ENCODE measurements at regions not wholly inside any gene's neighbourhood (a gene's known extent, or its start where the extent isn't known, plus 50 kb on each side); places are given as distances from the start of the nearest gene placed in this dataset.
A peak's percentile ranks its signal among the peaks of the same experiment; 100 is the strongest.

DNA sequence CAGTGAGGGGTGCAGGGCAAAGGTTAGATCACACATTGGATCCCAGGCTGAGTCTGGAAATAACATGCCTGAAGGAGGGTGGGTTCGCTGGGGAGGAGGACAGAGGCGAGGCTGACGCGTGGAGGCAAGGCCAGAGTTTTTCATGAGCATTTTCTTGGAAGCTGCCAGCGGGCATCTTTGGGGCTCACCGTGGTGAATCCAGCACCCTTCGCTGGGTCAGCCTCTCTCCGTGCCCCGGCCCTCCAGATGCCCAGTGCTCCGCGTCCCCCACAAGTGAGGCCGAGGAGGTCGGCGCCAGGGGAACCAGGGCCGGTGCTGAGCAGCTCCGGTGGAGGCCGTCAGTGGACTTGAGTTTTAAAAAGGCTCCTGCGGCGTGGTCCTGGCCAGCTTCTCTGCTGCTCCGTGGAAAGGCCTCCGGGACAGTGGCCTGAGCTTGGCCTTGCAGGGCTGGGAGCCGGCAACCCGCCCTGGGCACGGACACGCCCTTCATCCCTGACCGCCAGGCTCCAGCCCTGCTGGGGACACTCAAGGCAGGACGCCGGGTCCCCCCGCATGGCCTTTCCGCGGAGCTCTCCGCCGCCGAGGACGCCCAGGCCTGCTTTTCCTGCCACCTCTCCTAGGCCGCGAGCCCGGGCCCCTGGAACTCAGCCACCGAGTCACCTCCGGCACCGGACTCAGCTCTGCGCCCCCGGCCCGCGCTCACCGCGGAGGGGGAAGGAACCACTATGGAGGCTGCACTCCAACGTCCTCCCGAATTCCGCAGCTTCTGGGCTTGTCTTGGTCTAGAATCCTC lies 114.3 kb downstream of the THBS2 start:
- no peak overlapping the region for H3K4me3 ChIP-seq (ENCODE audit: low read depth, low read length)
- DNase-seq (ENCODE audit: low read depth), result no peak
- TF ChIP-seq, protein P1, sequence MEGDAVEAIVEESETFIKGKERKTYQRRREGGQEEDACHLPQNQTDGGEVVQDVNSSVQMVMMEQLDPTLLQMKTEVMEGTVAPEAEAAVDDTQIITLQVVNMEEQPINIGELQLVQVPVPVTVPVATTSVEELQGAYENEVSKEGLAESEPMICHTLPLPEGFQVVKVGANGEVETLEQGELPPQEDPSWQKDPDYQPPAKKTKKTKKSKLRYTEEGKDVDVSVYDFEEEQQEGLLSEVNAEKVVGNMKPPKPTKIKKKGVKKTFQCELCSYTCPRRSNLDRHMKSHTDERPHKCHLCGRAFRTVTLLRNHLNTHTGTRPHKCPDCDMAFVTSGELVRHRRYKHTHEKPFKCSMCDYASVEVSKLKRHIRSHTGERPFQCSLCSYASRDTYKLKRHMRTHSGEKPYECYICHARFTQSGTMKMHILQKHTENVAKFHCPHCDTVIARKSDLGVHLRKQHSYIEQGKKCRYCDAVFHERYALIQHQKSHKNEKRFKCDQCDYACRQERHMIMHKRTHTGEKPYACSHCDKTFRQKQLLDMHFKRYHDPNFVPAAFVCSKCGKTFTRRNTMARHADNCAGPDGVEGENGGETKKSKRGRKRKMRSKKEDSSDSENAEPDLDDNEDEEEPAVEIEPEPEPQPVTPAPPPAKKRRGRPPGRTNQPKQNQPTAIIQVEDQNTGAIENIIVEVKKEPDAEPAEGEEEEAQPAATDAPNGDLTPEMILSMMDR (IDR thresholded peaks at IDR 0.05; ENCODE audit: control insufficient read depth, extremely low read depth, insufficient read depth), result no peak

DNA sequence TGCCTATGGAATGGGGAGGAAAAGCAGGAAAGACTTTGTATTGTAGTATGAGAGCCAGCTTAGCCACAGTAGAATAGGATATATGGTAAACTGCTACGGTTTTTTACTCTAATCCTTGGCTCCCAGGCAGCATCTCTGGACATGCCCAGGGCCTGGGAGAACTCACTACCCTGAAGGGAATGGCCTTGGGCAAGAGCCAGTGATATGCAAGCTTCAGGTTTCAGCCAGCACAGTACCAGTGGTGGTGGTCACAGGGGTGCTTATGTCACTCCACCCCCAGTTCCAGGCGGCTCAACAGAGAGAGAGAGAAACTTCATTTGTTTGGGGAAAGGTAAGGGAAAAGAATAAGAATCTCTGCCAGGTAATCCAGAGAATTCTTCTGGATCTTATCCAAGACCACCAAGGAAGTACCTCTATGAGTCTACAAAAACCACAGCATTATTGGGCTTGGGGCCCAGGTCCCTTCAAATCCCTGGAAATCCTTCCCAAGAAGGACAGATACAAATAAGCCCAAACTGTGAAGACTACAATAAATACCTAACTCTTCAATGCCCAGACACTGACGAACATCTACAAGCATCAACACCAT lies 121.2 kb downstream of the THBS2 start:
- TF ChIP-seq, protein P1 (IDR thresholded peaks at IDR 0.05; ENCODE audit: control insufficient read depth, extremely low read depth, insufficient read depth), result no peak
- no peak for DNase-seq (ENCODE audit: low read depth)
- no peak overlapping the region for H3K4me3 ChIP-seq (ENCODE audit: low read depth, low read length)

DNA sequence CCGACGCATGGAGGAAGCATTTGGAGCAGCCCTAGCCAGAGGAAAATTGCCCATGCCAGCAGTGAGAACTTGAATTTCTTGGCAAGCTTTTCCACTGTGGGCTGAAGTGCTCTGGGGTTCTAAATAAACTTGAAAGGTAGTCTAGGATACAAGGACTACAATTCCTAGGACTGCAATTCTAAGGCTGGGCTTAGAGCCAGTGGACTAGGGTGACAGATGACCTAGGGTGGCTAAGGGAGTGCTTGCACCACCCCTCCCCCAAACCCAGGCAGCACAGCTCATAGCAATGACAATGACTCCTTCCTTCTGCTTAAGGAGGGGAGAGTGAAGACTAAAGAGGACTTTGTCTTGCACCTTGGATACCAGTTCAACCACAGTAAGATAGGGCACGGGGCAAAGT lies 122.3 kb downstream of the THBS2 start:
- DNase-seq (ENCODE audit: low read depth), result no peak

DNA sequence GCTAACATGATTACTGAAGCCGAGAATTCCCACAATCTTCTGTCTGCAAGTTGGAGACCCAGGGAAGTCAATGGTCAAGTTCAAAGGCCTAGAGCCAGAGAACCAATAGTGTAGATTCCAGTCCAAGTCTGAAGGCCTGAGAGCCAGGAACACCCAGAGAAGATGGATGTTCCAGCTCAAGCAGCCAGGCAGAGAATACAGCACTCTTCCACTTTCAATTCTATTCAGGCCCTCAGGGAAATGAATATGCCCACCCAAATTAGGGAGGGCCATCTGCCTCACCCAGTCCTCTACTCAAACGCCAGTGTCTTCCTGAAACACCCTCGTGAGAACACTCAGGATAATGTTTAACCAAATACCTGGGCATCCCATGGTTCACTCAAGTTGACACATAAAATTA lies 123.5 kb downstream of the THBS2 start:
- H3K4me3 ChIP-seq (ENCODE audit: low read depth, low read length), result no peak overlapping the region
- TF ChIP-seq, protein P1 (IDR thresholded peaks at IDR 0.05; ENCODE audit: control insufficient read depth, extremely low read depth, insufficient read depth), result no peak
- no peak for DNase-seq (ENCODE audit: low read depth)

More for the DNA sequence above, 122.3 kb downstream of the THBS2 start:
- H3K4me3 ChIP-seq (ENCODE audit: low read depth, low read length), result no peak overlapping the region
- TF ChIP-seq, protein P1 (IDR thresholded peaks at IDR 0.05; ENCODE audit: control insufficient read depth, extremely low read depth, insufficient read depth), result no peak

DNA sequence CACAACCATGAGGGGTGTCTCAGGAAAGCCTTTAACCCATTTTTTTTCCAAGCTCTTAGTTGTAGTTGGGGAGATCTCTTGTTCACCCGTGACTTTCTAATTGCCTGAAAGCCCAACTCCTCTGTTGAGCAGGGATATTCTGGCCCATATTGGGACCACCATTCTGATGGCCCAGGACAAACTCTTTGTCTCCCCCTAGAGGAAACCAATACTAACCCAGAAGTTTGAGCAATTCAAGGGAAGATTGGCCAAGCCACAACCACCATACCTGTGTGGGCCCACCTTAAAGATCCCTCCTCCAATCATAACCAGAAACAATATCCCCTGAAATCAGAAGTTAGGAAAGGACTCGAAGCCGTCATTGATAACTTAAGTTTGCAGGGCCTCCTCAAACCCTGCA lies 132.6 kb downstream of the THBS2 start:
- no peak for DNase-seq (ENCODE audit: low read depth)
- H3K4me3 ChIP-seq (ENCODE audit: low read depth, low read length), result no peak overlapping the region
- TF ChIP-seq, protein P1 (IDR thresholded peaks at IDR 0.05; ENCODE audit: control insufficient read depth, extremely low read depth, insufficient read depth), result 0 out of 2 replicates have a peak, but pooled peaks have one; percentile 11

DNA sequence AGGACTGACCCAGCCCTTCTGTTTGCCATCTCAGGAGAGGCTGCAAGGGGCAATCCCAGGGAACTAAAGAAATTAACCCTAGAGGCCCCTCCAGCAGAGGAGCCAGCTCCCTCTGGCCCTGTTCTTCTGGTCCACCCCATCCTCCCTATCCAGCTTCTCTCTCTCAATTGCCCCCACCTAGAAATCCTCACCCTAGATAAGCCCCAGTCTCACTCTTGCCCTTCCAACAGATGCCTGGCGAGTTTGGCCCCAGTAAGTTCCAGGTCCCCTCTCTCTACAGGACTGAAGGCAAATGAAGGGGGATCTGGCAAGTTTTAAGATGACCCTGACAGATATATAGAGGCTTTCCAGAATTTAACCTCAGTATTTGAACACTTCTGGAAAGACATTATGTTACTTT lies 134.0 kb downstream of the THBS2 start:
- TF ChIP-seq, protein P1 (IDR thresholded peaks at IDR 0.05; ENCODE audit: control insufficient read depth, extremely low read depth, insufficient read depth), result no peak
- no peak for DNase-seq (ENCODE audit: low read depth)
- H3K4me3 ChIP-seq (ENCODE audit: low read depth, low read length), result no peak overlapping the region

Data from LNCaP clone FGC (cell line).